Left ventricle myocardium superior (tissue), 1 donor: ENCODE measurements at regions not wholly inside any gene's neighbourhood (a gene's known extent, or its start where the extent isn't known, plus 50 kb on each side); places are given as distances from the start of the nearest gene placed in this dataset.
A peak's percentile ranks its signal among the peaks of the same experiment; 100 is the strongest.

Experiments
- ATAC-seq: fragments of 200-7000 bp; cut with Tn5 transposase; one replicate; pipeline ENCODE4 v1.9.1; 2020; ENCODE audit warnings: mild to moderate bottlenecking, moderate library complexity
- DNase-seq: peaks from one replicate; pipeline ENCODE4 v3.0.0-alpha.2; 2020
- intact Hi-C: fragments of 100-400 bp; cut with micrococcal nuclease; formaldehyde crosslinking; loops from one replicate; pipeline ENCODE4 v1.11.0; 2022
- donor health status: DM: no; HTN: yes; CAD: no; lungs with severe emphysema.

- DNase-seq (no peak), ATAC-seq (peak; percentile 41)
- intact Hi-C loops: no loop called here
These were observed 108.8 kb downstream of the SQOR start for GRCh38 chr15:45743426-45744235.

DNA sequence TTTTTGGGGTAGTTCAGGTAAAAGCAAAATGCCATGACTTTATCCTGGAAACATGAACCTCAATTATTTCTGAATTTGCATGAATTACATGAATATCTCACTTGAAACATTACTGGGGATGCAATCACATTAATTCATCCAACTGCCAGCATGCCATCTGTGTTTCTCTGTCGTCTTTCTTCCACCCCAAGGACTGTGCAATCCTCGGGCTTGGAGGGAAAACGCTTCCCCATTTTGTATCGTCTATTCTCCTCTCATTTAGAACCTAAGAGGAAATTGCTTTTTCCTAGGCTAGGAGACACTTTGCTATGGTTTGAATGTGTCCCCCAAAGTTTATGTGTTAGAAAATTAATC lies 109.4 kb downstream of the SQOR start:
- DNase-seq (no peak), ATAC-seq (no peak)
- intact Hi-C loops: no loop called here

GRCh38 chr15:45747426-45747825 lies 112.6 kb downstream of the SQOR start:
- intact Hi-C loops: no loop called here
- ATAC-seq (no peak), DNase-seq (no peak)

GRCh38 chr15:45751629-45752028 lies 116.8 kb downstream of the SQOR start:
- no peak for ATAC-seq
- intact Hi-C loops: no loop called here
- DNase-seq: no peak

GRCh38 chr15:45759936-45760335 lies 125.1 kb downstream of the SQOR start:
- no peak for ATAC-seq
- intact Hi-C loops: no loop called here
- no peak for DNase-seq

DNA sequence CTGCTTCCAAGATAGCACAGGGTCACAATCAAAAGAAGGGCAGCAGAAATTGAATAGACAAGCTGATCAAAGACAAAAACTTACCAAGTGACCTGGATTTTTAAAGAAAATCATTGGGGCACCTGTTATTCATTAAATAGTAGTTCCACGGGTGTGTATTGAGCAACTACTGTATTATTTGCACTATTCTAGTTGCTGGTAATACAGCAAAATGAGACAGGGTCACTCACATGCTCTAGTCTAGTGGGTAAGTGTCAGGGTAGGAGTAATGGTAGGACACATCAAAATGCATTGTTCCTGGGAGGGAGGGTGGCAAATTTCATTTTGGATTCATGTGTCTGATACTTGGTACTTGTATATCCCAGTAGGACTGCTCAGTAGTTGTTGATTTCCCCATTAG lies 127.9 kb downstream of the SQOR start:
- intact Hi-C loops: no loop called here
- ATAC-seq (no peak), DNase-seq (no peak)

DNA sequence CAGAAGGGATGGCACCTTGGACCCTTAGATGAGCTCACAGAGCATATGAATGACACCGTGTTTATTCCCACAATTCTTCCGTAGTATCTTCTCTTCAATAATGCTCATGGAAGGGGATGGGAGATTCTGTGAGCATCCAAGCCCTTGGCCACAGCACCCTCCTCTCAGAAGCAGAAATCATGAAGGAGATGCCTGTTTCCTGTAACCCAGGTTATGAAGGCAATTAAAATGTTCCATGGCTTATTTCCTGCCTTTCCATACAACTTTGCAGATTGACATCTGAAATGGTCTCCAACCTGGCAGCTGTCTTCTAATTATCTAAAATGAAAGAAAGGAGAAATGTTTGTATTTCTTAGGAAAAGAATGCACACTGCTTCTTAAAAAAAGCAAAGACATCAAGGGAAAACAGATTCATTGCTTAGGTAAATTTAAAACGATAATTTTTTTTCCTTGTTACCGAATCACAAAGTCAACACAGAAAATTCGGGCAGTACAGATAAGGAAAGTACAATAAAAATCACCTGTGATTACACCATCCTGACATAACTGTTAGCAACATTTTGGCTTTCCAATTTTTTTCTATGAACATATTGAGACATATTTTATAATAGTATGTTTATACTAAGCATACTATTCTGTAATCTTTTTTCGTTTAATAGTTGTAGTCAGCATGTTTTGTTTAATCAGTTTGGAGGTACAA lies 128.5 kb downstream of the SQOR start:
- intact Hi-C loops: no loop called here

GRCh38 chr15:45773149-45773548 lies 138.3 kb downstream of the SQOR start:
- no peak for DNase-seq
- ATAC-seq: no peak
- intact Hi-C loops: no loop called here

More for the DNA sequence above, 128.5 kb downstream of the SQOR start:
- no peak for ATAC-seq
- no peak for DNase-seq

- intact Hi-C loops: loop anchor here (5.0 kb wide), 1 partner anchor 406 kb away; no protein-coding TSS in a partner anchor
- DNase-seq (no peak), ATAC-seq (no peak)
These were observed 141.9 kb downstream of the SQOR start for GRCh38 chr15:45776772-45777171.

DNA sequence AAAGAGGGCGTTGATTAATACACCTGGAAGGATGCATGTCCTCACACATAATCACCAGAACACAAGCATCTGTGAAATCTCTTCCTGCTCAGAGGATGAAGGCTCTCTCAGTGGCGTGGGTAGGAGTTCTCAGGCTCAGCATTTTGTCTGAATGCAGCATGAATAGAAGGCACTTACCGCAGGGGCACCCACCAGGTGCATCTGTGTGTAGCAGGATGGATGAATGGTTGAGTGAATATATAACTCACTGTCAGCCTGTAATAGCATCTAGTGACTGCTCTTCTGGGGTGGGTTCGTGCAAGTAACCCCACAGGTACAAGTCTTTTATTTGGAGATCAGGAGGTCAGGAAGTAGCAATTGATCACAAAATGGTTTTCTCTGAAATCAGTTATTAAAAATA lies 143.0 kb downstream of the SQOR start:
- intact Hi-C loops: loop anchor here (5.0 kb wide), 1 partner anchor 405 kb away; no protein-coding TSS in a partner anchor
- no peak for DNase-seq
- ATAC-seq: no peak

DNA sequence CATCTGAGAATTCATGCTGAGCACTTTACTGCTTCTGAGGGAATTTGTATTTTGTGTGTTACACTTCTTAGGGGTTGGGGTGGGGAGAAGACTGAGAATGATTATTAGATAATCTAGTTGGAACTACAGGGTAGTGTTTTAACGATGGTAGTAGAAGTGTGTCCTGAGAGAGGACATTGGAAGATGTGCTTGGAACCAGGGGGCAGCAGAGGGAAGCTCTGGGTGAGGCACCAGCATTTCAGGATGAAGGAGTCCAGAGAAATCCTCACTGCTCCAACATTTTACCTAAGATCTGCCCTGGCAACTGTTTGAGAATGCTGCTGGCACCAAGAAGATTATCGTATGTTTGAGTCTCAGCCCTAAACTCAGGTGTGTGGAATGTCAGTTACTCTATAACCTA lies 145.5 kb downstream of the SQOR start:
- ATAC-seq (no peak), DNase-seq (no peak)
- intact Hi-C loops: no loop called here

- DNase-seq (no peak), ATAC-seq (no peak)
- intact Hi-C loops: no loop called here
These were observed 149.8 kb downstream of the SQOR start for GRCh38 chr15:45784656-45785055.

GRCh38 chr15:45785897-45786296 lies 151.1 kb downstream of the SQOR start:
- ATAC-seq: no peak
- DNase-seq: no peak
- intact Hi-C loops: no loop called here

- ATAC-seq (peak; percentile 58), DNase-seq (peak; percentile 31)
- intact Hi-C loops: loop anchor here (1.0 kb wide), 1 partner anchor 76 kb away; no protein-coding TSS in a partner anchor
These were observed 155.6 kb downstream of the SQOR start for GRCh38 chr15:45790325-45790943.

DNA sequence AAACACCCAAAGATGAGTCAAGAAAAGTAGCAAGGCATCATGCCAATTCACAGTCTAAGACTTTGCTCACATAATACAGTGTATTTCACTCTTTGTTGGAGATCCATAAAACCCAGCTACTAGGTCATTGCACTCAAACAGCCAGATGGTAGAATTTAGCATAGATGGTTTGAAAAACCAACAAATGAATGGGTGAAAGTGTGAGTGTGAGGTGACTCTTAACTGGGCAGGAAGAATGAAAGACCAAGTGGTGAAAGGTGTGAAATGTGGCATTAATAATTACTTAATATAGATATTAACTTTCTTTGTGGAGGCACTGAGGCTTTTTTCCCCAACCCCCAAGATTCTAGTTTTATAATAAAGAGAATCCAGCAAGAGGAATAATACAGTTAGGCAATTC lies 159.5 kb downstream of the SQOR start:
- ATAC-seq (no peak), DNase-seq (no peak)
- intact Hi-C loops: no loop called here

GRCh38 chr15:45794712-45795439 lies 160.0 kb downstream of the SQOR start:
- ATAC-seq: no peak
- intact Hi-C loops: no loop called here
- DNase-seq: no peak

DNA sequence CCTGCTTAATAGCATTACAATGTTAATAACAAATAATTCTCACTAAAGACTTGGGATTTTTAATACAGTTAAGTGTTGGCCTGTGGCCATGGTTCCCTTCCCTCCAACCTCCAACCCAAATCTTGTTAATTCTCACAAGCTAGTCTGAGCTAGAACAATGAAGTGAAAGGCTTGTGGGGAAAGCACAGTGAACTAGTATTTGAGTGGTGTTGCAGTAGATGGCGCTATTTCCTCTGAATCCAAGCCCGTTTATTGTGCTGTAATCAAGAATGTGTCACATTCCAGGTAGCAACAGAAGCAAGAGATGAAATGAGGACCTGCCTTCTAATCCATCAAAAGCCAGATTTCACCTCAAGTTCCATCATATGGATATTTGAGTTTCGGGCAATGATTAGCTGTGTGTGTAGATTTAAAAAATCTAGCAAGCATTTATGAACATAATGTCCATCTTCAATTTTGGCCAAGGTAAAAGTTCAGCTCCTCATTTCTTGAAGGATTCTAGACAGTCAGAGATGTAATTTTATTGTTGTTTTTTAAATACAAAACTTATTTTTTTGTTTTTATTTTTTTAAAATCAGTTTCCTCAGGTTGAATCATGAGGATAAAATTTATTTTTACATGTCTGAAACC lies 160.7 kb downstream of the SQOR start:
- intact Hi-C loops: no loop called here
- ATAC-seq (peak; percentile 71), DNase-seq (no peak)

- intact Hi-C loops: no loop called here
- DNase-seq (no peak), ATAC-seq (no peak)
These were observed 161.6 kb downstream of the SQOR start for GRCh38 chr15:45796433-45796832.

DNA sequence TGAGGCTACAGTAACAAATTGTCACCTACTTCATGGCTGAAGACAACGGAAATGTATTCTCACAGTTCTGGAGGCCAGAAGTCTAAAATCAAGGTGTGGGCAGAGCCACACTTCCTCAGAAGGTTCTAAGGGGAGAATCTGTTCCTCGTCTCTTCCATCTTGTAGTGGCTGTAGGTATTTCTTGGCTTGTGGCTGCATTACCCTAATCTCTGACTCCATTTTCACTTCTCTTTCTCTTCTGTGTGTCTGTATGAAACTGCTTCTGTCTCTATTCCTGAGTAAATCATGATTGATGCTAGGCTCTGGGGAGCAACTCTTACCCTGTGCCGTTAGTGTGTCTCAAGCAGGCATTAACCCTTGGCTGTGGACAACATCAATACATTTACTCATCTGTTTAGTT lies 164.7 kb downstream of the SQOR start:
- intact Hi-C loops: no loop called here
- no peak for ATAC-seq

More for the DNA sequence above, 164.7 kb downstream of the SQOR start:
- DNase-seq: no peak
